C4-2B (cell line): ENCODE measurements at regions not wholly inside any gene's neighbourhood (a gene's known extent, or its start where the extent isn't known, plus 50 kb on each side); places are given as distances from the start of the nearest gene placed in this dataset.

Source experiments
- H3K27ac ChIP-seq: fragments of 450-650 bp; 2 replicates; pipeline ENCODE4 v1.5.1; 2017
- CTCF ChIP-seq: fragments of 450-650 bp; conservative IDR thresholded peaks from 2 replicates; pipeline ENCODE4 v1.5.1; 2017; ENCODE audit warnings: mild to moderate bottlenecking
- ZFX ChIP-seq: fragments of 450-650 bp; IDR thresholded peaks from 2 replicates; pipeline ENCODE4 v1.6.1; 2017

DNA sequence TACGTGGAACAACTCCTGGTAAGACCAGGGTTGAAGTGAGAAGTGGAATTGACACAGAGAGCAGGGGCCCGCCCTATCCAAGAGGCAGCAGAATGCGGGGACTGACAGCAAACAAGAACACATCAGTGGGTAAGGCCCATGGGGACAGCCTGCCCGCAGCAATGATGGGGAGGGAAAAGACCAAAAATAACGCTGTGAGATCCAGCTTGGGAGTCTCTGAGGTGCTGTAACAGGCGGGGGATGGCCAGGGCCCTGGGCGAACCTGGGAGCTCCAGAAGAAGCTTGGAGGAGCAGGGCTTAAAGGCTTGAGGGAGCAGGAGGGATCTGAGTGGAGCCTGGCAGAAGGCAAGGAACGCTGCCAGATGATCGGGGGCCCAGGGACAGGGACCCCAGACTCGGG is 173.4 kb downstream of the TMEM200C start:
- no peak overlapping the region for H3K27ac ChIP-seq
- no peak for TF ChIP-seq ZFX
- no peak for TF ChIP-seq CTCF

- H3K27ac ChIP-seq, result no peak overlapping the region
- TF ChIP-seq CTCF, result no peak
- no peak for TF ChIP-seq ZFX
Measured at GRCh38 chr18:5720132-5720531, 175.2 kb downstream of the TMEM200C start.

- no peak overlapping the region for H3K27ac ChIP-seq
- TF ChIP-seq CTCF, result no peak
- TF ChIP-seq ZFX, result no peak
Measured at GRCh38 chr18:5717256-5717655, 173.5 kb upstream of the EPB41L3 start.

DNA sequence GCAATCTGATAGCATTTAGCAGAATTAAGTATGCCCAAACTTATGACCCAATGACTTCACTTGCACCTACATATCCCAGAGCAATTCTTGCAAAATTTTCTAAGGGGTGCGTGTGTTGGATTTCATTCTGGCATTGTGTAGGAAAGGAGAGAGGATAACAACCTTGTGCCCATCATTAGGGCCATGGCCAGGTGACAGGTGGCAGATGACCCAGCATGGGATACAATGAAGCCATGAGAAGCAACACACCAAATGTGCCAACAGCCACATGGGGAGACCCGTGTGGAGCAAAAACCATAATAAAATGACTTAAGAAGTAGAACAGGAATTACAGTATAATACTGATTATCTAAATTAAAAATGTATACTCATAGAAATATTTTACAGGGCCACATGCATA is 166.9 kb upstream of the EPB41L3 start:
- no peak overlapping the region for H3K27ac ChIP-seq
- TF ChIP-seq ZFX, result no peak

GRCh38 chr18:5710235-5710634 is 166.4 kb upstream of the EPB41L3 start:
- H3K27ac ChIP-seq, result no peak overlapping the region
- TF ChIP-seq CTCF (no peak), ZFX (no peak)

GRCh38 chr18:5709476-5710095 is 165.8 kb upstream of the EPB41L3 start:
- no peak for TF ChIP-seq ZFX
- TF ChIP-seq CTCF, result no peak
- H3K27ac ChIP-seq, result no peak overlapping the region

GRCh38 chr18:5707586-5707985 is 163.8 kb upstream of the EPB41L3 start:
- no peak overlapping the region for H3K27ac ChIP-seq
- TF ChIP-seq ZFX, result no peak
- TF ChIP-seq CTCF, result no peak

DNA sequence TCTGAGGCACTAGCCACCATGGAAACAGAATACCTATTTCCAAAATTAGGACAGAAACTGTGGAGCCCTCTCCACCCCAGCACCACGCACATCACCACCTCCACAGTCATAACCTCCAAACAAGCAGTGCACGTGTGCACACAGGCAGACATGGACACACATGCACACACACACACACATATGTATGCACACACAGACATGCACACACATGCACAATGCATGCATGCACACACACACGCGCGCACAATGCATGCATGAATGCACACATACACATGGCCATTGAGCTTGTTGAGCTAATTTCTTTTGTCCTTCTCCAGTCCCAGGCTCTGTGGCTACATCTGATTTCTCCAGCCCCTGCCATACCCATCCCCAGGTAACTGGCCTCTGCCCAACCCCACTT is 161.6 kb upstream of the EPB41L3 start:
- no peak overlapping the region for H3K27ac ChIP-seq
- no peak for TF ChIP-seq ZFX
- TF ChIP-seq CTCF, result no peak
